Lower lobe of right lung (tissue), 2 donors: ENCODE measurements at regions not wholly inside any gene's neighbourhood (a gene's known extent, or its start where the extent isn't known, plus 50 kb on each side); places are given as distances from the start of the nearest gene placed in this dataset.

Experiments used
- ATAC-seq, 2 donors: fragments of 200-7000 bp; cut with Tn5 transposase; one replicate each; pipeline ENCODE4 v1.9.1; 2020 to 2022; ENCODE audit warnings: mild to moderate bottlenecking in 2 of 2, moderate library complexity in 2 of 2
- DNase-seq: peaks from one replicate; pipeline ENCODE4 v3.0.0-alpha.2; 2020
- H3K27ac ChIP-seq: fragments of 200-600 bp; one replicate; pipeline ENCODE4 v1.8.0; 2022
- H3K27me3 ChIP-seq: fragments of 200-600 bp; one replicate; pipeline ENCODE4 v1.8.0; 2022; ENCODE audit warnings: low read depth
- H3K36me3 ChIP-seq: fragments of 200-600 bp; one replicate; pipeline ENCODE4 v1.8.0; 2022; ENCODE audit warnings: mild to moderate bottlenecking
- H3K4me1 ChIP-seq: fragments of 200-600 bp; one replicate; pipeline ENCODE4 v1.8.0; 2022
- H3K4me3 ChIP-seq: fragments of 200-600 bp; one replicate; pipeline ENCODE4 v1.8.0; 2022; ENCODE audit warnings: mild to moderate bottlenecking
- H3K9me3 ChIP-seq: fragments of 200-600 bp; one replicate; pipeline ENCODE4 v1.8.0; 2022
- CTCF ChIP-seq: fragments of 200-600 bp; IDR thresholded peaks from one replicate; pipeline ENCODE4 v1.8.0; 2022; ENCODE audit warnings: antibody characterized with exemption, mild to moderate bottlenecking
- intact Hi-C: fragments of 100-400 bp; cut with DNase I; formaldehyde crosslinking; loops from one replicate; pipeline ENCODE4 v1.11.0; 2022
- donor health status: DM: no; HTN: yes; CAD: no; lungs with severe emphysema.

- ATAC-seq (no peak), DNase-seq (no peak)
- Histone ChIP-seq H3K4me1 (no peaks in the 10 kb centered on the region), H3K9me3 (no peaks in the 10 kb centered on the region), H3K27me3 (no peaks in the 10 kb centered on the region), H3K36me3 (no peaks in the 10 kb centered on the region), H3K27ac (no peak overlapping the region), H3K4me3 (no peak overlapping the region)
- intact Hi-C loops, result no loop called here
- no peak for TF ChIP-seq CTCF
These were observed 243.2 kb upstream of the NR5A2 start for GRCh38 chr1:199784138-199784895.

DNA sequence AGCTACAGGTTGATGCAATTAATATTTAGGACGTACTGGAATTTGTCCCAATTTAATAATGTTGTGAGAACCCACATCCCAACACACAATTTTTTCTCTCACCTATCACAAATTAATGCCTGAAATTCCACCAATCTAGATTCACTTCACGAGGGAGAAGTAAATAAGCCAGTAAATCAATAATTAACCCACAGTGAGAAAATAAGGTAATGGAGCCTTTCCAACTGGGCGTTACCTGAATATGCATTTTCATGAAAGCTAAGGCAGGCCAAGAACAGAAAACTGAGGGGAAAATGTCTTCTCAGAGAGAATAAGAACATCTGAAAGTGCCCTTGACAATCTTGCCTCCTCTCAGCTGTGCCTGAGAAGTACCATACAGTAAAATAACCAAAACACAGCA lies 240.8 kb upstream of the NR5A2 start:
- intact Hi-C loops, result no loop called here
- Histone ChIP-seq H3K36me3 (no peaks in the 10 kb centered on the region), H3K4me3 (no peak overlapping the region), H3K27ac (no peak overlapping the region), H3K4me1 (no peaks in the 10 kb centered on the region), H3K27me3 (no peaks in the 10 kb centered on the region), H3K9me3 (no peaks in the 10 kb centered on the region)
- no peak for TF ChIP-seq CTCF
- DNase-seq (no peak), ATAC-seq (no peak)

GRCh38 chr1:199789141-199789540 lies 238.4 kb upstream of the NR5A2 start:
- ATAC-seq (no peak), DNase-seq (no peak)
- Histone ChIP-seq H3K4me1 (no peaks in the 10 kb centered on the region), H3K27ac (no peak overlapping the region), H3K4me3 (no peak overlapping the region), H3K27me3 (no peaks in the 10 kb centered on the region), H3K9me3 (no peaks in the 10 kb centered on the region), H3K36me3 (no peaks in the 10 kb centered on the region)
- intact Hi-C loops, result no loop called here
- TF ChIP-seq CTCF, result no peak

GRCh38 chr1:199791495-199791894 lies 236.0 kb upstream of the NR5A2 start:
- H3K27me3 ChIP-seq, result no peaks in the 10 kb centered on the region
- H3K27ac ChIP-seq, result no peak overlapping the region
- no peaks in the 10 kb centered on the region for H3K36me3 ChIP-seq
- intact Hi-C loops, result no loop called here
- TF ChIP-seq CTCF, result no peak
- no peak overlapping the region for H3K4me3 ChIP-seq
- ATAC-seq, result no peak
- H3K4me1 ChIP-seq, result no peaks in the 10 kb centered on the region
- DNase-seq, result no peak
- no peaks in the 10 kb centered on the region for H3K9me3 ChIP-seq

- no peak for TF ChIP-seq CTCF
- ATAC-seq (no peak), DNase-seq (no peak)
- Histone ChIP-seq H3K4me1 (no peaks in the 10 kb centered on the region), H3K9me3 (no peaks in the 10 kb centered on the region), H3K27ac (no peak overlapping the region), H3K36me3 (no peaks in the 10 kb centered on the region), H3K4me3 (no peak overlapping the region), H3K27me3 (no peaks in the 10 kb centered on the region)
- intact Hi-C loops, result no loop called here
These were observed 234.6 kb upstream of the NR5A2 start for GRCh38 chr1:199792874-199793273.
